ENCODE measurements at regions not wholly inside any gene's neighbourhood (a gene's known extent, or its start where the extent isn't known, plus 50 kb on each side); places are given as distances from the start of the nearest gene placed in this dataset.
A peak's percentile ranks its signal among the peaks of the same experiment; 100 is the strongest.

- 7 to 30% (median 12%) methylated on average over 7 of the region's 7 CpGs for WGBS, 3 donors
- H3K36me3 ChIP-seq, result no peaks in the 10 kb centered on the region
- peak overlapping the region in 1 of 2 donors; percentile 24 for H3K27ac ChIP-seq
- H3K27me3 ChIP-seq, result no peaks in the 10 kb centered on the region
- H3K9me3 ChIP-seq, result no peaks in the 10 kb centered on the region
- intact Hi-C loops (cut with DNase I), result no loop called here
- DNase-seq, result peak; percentile 63 to 75 (median 72)
- H3K4me3 ChIP-seq, result peak overlapping the region; percentile 17
- no peaks in the 10 kb centered on the region for H3K4me1 ChIP-seq (ENCODE audit: insufficient read depth)
- TF ChIP-seq CTCF (IDR thresholded peaks at IDR 0.05), result no peak
- TF ChIP-seq EP300 (IDR thresholded peaks at IDR 0.05), result no peak
- no peak for TF ChIP-seq POLR2A (IDR thresholded peaks at IDR 0.05)
Observed at GRCh38 chr1:55640708-55641473, 425.7 kb upstream of the USP24 start.

- intact Hi-C loops (cut with DNase I), result loop anchor here in 1 of 4 donors (1.0 kb wide), 1 partner anchor 16 kb away; no protein-coding TSS in a partner anchor
- TF ChIP-seq CTCF (IDR thresholded peaks at IDR 0.05), result no peak
- no peak for TF ChIP-seq EP300 (IDR thresholded peaks at IDR 0.05)
- no peak for TF ChIP-seq POLR2A (IDR thresholded peaks at IDR 0.05)
- WGBS, 3 donors, result 93 to 96% (median 94%) methylated on average over 5 of the region's 5 CpGs
- Histone ChIP-seq H3K27me3 (no peaks in the 10 kb centered on the region), H3K36me3 (no peaks in the 10 kb centered on the region), H3K4me3 (no peak overlapping the region), H3K27ac (no peak overlapping the region), H3K9me3 (no peaks in the 10 kb centered on the region), H3K4me1 (ENCODE audit: insufficient read depth) (no peaks in the 10 kb centered on the region)
- DNase-seq, result no peak
Observed at GRCh38 chr1:55639526-55639925, 424.4 kb upstream of the USP24 start.

- Histone ChIP-seq H3K4me3 (no peak overlapping the region), H3K9me3 (no peaks in the 10 kb centered on the region), H3K4me1 (ENCODE audit: insufficient read depth) (no peaks in the 10 kb centered on the region), H3K27ac (no peak overlapping the region), H3K36me3 (no peaks in the 10 kb centered on the region), H3K27me3 (no peaks in the 10 kb centered on the region)
- intact Hi-C loops (cut with DNase I), result loop anchor here in 1 of 4 donors (1.0 kb wide), 1 partner anchor 16 kb away; no protein-coding TSS in a partner anchor
- 67 to 95% (median 95%) methylated on average over 1 of the region's 1 CpG for WGBS, 3 donors
- no peak for TF ChIP-seq EP300 (IDR thresholded peaks at IDR 0.05)
- TF ChIP-seq CTCF (IDR thresholded peaks at IDR 0.05), result no peak
- no peak for TF ChIP-seq POLR2A (IDR thresholded peaks at IDR 0.05)
- DNase-seq, result no peak
Observed at GRCh38 chr1:55639051-55639450, 423.9 kb upstream of the USP24 start.

- H3K27ac ChIP-seq, result no peak overlapping the region
- H3K36me3 ChIP-seq, result no peaks in the 10 kb centered on the region
- TF ChIP-seq POLR2A (IDR thresholded peaks at IDR 0.05), result no peak
- no peak for TF ChIP-seq EP300 (IDR thresholded peaks at IDR 0.05)
- TF ChIP-seq CTCF (IDR thresholded peaks at IDR 0.05), result no peak
- H3K4me1 ChIP-seq (ENCODE audit: insufficient read depth), result peaks cover 3% of the 10 kb centered on the region
- intact Hi-C loops (cut with DNase I), result no loop called here
- no peak overlapping the region for H3K4me3 ChIP-seq
- 83 to 100% (median 95%) methylated on average over 1 of the region's 1 CpG for WGBS, 3 donors
- no peaks in the 10 kb centered on the region for H3K9me3 ChIP-seq
- H3K27me3 ChIP-seq, result no peaks in the 10 kb centered on the region
- no peak for DNase-seq
Observed at GRCh38 chr1:55636696-55637095, 421.5 kb upstream of the USP24 start.

Data from ovary (tissue), 7 donors.